Cardiac fibroblast (primary cell): ENCODE measurements at regions not wholly inside any gene's neighbourhood (a gene's known extent, or its start where the extent isn't known, plus 50 kb on each side); places are given as distances from the start of the nearest gene placed in this dataset.

Experiments
- DNase-seq, 2 donors: peaks; one replicate each; pipeline versions ENCODE4 v3.0.0 to v3.0.0-alpha.2; 2010; ENCODE audit warnings: low read depth in 2 of 2
- H3K4me3 ChIP-seq, 2 donors: replicated peaks in 1 of 2; 1 replicate in 1 of 2; 2 replicates in 1 of 2; pipeline ENCODE4 v1.5.1; 2011; ENCODE audit warnings: low read depth in 2 of 2, low read length in 2 of 2, mild to moderate bottlenecking in 2 of 2, moderate library complexity in 1 of 2
- TF ChIP-seq, protein P1 (sequence below): IDR thresholded peaks from one replicate; pipeline ENCODE4 v1.5.1; 2011; ENCODE audit warnings: low read depth, mild to moderate bottlenecking, low read length, inconsistent platforms

DNA sequence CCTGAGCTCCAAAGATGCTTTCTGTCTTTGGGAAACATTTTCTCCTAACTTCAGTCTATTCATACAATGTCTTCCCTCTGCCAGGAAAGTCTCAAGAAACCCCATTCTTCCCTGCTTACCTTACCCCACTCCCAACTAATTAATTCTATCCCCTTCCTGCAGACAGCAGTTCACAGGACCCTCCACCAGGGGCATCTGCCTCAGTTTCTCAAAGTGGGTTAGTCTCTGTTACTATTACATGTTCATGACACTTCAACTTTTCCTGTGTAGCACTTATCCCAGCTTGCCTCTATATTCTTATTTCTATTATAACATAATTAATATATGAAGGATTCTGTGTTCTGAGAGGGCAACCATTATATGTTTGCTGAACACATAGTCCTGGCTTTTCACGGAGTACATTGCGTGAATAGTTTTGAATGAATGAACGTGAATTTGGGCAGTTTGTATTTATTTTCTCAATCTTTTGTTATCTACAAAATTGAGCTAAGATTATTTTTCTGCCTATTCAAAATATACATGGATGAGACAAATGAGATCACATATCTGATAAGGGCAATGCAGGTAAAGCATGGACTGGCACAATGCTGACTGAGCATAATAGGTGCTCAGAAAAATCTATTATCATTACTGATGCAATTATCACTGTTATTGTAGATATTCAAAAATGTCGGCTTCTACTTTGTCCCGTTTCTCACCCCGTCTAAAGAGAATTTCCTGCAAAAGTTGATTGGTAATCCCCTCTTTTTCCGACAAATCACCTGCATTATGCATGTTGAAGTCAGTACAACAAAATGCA is 341.1 kb downstream of the BRINP1 start:
- DNase-seq = no peak
- H3K4me3 ChIP-seq = no peak overlapping the region
- TF ChIP-seq, protein P1, sequence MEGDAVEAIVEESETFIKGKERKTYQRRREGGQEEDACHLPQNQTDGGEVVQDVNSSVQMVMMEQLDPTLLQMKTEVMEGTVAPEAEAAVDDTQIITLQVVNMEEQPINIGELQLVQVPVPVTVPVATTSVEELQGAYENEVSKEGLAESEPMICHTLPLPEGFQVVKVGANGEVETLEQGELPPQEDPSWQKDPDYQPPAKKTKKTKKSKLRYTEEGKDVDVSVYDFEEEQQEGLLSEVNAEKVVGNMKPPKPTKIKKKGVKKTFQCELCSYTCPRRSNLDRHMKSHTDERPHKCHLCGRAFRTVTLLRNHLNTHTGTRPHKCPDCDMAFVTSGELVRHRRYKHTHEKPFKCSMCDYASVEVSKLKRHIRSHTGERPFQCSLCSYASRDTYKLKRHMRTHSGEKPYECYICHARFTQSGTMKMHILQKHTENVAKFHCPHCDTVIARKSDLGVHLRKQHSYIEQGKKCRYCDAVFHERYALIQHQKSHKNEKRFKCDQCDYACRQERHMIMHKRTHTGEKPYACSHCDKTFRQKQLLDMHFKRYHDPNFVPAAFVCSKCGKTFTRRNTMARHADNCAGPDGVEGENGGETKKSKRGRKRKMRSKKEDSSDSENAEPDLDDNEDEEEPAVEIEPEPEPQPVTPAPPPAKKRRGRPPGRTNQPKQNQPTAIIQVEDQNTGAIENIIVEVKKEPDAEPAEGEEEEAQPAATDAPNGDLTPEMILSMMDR = no peak

DNA sequence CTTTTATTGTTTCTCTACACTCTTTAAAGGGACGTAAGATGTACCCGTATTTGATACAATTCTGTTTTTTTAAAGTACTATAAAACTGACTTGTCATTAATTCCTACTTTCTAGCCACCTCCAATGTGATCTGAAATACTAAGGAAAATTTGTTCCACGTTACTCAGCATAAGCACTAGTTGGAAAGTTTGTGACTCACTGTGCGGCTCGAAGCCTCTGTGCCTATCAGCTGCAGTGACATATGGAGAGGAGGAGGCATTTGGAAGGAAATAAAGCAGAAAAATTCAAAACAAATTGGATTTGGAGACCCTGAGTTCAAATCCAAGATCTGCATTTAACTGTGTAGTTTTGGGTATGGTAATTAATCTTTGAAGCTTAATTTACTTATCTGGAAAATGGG is 339.3 kb downstream of the BRINP1 start:
- no peak for DNase-seq
- no peak overlapping the region for H3K4me3 ChIP-seq
- TF ChIP-seq, protein P1 = no peak

GRCh38 chr9:119033596-119033995 is 335.6 kb downstream of the BRINP1 start:
- DNase-seq = no peak
- TF ChIP-seq, protein P1 = no peak
- H3K4me3 ChIP-seq = no peak overlapping the region

DNA sequence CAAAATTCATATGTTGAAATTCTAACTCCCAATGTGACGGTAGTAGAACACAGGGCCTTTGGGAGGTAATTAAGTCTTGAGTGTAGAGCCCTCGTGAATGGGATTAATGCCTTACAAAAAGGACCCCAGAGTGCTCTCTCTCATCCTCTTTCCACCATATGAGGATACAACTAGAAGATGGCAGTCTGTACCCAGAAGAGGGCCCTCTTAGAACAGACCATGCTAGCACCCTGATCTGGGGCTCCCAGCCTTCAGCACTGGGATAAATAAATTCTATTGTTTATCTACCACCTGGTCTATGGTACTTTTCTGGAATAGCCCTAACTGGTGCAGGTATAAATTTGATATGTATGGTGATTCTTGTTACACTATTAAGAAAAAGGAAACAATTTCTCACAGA is 332.3 kb downstream of the BRINP1 start:
- TF ChIP-seq, protein P1 = no peak
- no peak for DNase-seq
- no peak overlapping the region for H3K4me3 ChIP-seq

GRCh38 chr9:119043996-119044395 is 325.2 kb downstream of the BRINP1 start:
- no peak for DNase-seq
- TF ChIP-seq, protein P1 = no peak
- no peak overlapping the region for H3K4me3 ChIP-seq

DNA sequence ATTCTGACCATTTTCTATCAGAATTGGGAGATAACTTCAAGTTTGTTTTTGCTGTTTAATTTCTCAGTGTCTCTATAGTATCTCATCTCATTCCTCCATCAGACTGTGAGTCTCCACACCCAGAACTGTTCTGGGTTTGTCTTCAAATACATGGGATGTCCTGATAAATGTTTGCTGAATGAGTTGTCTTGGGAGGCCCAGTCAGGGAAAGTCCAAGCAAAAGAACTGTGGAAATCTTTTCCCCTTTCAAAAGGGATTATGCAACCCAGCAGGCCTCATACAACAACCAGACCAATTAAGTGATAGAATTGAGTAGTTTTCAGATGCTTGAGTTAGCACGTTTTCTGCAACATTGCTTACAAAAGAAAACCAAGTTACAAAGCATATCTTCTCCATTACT is 324.4 kb downstream of the BRINP1 start:
- TF ChIP-seq, protein P1 = no peak

More for the DNA sequence above, 324.4 kb downstream of the BRINP1 start:
- no peak for DNase-seq
- H3K4me3 ChIP-seq = no peak overlapping the region
